ENCODE measurements at regions not wholly inside any gene's neighbourhood (a gene's known extent, or its start where the extent isn't known, plus 50 kb on each side); places are given as distances from the start of the nearest gene placed in this dataset.

GRCh38 chrX:143231492-143231891 is 205.8 kb downstream of the SPANXN4 start:
- TF ChIP-seq SIN3A (IDR thresholded peaks at IDR 0.05; ENCODE audit: borderline replicate concordance in 2 of 2, control insufficient read depth in 1 of 2, low read depth in 2 of 2, low read length in 2 of 2), result no peak
- TF ChIP-seq BRCA1 (IDR thresholded peaks at IDR 0.05), result no peak
- TF ChIP-seq BRCA1 (CRISPR knock-in tag; IDR thresholded peaks at IDR 0.05), result no peak
- no peak for TF ChIP-seq EZH2 (IDR thresholded peaks at IDR 0.05; ENCODE audit: borderline replicate concordance, low read depth, low read length)
- TF ChIP-seq KAT2B (IDR thresholded peaks at IDR 0.05; ENCODE audit: low read depth, low read length), result no peak
- TF ChIP-seq ZFX (CRISPR knock-in tag; IDR thresholded peaks at IDR 0.05), result no peak
- no peak for TF ChIP-seq TGIF2 (CRISPR knock-in tag; IDR thresholded peaks at IDR 0.05)
- TF ChIP-seq NFATC3 (IDR thresholded peaks at IDR 0.05), result no peak
